ENCODE measurements at regions not wholly inside any gene's neighbourhood (a gene's known extent, or its start where the extent isn't known, plus 50 kb on each side); places are given as distances from the start of the nearest gene placed in this dataset.
A peak's percentile ranks its signal among the peaks of the same experiment; 100 is the strongest.

DNA sequence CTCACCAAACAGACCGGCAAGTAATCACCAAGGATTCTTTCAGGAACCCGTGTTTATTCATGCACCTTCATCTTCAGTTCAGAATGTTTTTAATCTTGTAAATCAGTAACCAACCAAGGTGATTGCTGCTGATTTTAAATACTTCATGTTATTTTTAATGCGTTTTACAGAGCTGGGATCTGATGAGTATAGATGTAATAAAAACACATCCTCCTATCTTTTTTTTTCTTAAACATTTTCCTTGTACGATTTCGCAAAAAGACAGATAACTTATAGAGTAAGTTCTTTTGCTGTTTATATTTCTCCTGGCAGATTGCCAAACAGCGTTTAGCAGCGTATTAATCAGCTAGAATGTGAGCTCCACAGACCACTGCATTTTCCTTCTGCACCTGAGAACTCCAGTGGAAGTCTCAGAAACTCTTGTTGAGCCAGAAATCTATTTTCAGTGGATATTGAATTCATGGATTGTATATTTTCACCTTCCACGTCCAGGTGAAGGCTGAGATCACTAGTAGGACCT lies 397.8 kb upstream of the NRP1 start:
- no peaks in the 10 kb centered on the region for H3K27me3 ChIP-seq (ENCODE audit: control insufficient read depth, insufficient read depth, low read length)
- H3K36me3 ChIP-seq (ENCODE audit: control insufficient read depth, insufficient read depth, low read length): no peaks in the 10 kb centered on the region
- H3K9ac ChIP-seq (ENCODE audit: insufficient read depth, low read length): no peak overlapping the region
- no peak overlapping the region for H3K27ac ChIP-seq (ENCODE audit: insufficient read depth, low read length)
- DNase-seq (ENCODE audit: low read depth in 2 of 2): peak in 1 of 2 donors; percentile 86
- H3K9me3 ChIP-seq (ENCODE audit: control insufficient read depth, insufficient read depth, low read depth, low read length): no peaks in the 10 kb centered on the region
- no peaks in the 10 kb centered on the region for H3K4me1 ChIP-seq (ENCODE audit: control insufficient read depth, extremely low read depth, insufficient read depth, low read length)
- no peak for TF ChIP-seq EZH2 (IDR thresholded peaks at IDR 0.05; ENCODE audit: low read length, missing control alignments)
- TF ChIP-seq, protein P1, sequence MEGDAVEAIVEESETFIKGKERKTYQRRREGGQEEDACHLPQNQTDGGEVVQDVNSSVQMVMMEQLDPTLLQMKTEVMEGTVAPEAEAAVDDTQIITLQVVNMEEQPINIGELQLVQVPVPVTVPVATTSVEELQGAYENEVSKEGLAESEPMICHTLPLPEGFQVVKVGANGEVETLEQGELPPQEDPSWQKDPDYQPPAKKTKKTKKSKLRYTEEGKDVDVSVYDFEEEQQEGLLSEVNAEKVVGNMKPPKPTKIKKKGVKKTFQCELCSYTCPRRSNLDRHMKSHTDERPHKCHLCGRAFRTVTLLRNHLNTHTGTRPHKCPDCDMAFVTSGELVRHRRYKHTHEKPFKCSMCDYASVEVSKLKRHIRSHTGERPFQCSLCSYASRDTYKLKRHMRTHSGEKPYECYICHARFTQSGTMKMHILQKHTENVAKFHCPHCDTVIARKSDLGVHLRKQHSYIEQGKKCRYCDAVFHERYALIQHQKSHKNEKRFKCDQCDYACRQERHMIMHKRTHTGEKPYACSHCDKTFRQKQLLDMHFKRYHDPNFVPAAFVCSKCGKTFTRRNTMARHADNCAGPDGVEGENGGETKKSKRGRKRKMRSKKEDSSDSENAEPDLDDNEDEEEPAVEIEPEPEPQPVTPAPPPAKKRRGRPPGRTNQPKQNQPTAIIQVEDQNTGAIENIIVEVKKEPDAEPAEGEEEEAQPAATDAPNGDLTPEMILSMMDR (conservative IDR thresholded peaks at IDR 0.05 in 1 of 2, IDR thresholded peaks at IDR 0.05 in 1 of 2; ENCODE audit: low read depth in 1 of 2, low read length in 2 of 2): no peak
- H3K4me2 ChIP-seq (ENCODE audit: extremely low read depth, insufficient read depth, low read length): no peak overlapping the region
- H3K4me3 ChIP-seq (replicated peaks in 1 of 4; ENCODE audit: control extremely low read depth in 1 of 4, insufficient read depth in 1 of 4, low read depth in 3 of 4, low read length in 4 of 4): no peak overlapping the region
- no peak overlapping the region for H2AFZ ChIP-seq (ENCODE audit: low read length)
- H4K20me1 ChIP-seq (ENCODE audit: control insufficient read depth, extremely low read depth, insufficient read depth, low read length): no peaks in the 10 kb centered on the region
- no peaks in the 10 kb centered on the region for H3K79me2 ChIP-seq (ENCODE audit: control insufficient read depth, insufficient read depth, low read length)

DNA sequence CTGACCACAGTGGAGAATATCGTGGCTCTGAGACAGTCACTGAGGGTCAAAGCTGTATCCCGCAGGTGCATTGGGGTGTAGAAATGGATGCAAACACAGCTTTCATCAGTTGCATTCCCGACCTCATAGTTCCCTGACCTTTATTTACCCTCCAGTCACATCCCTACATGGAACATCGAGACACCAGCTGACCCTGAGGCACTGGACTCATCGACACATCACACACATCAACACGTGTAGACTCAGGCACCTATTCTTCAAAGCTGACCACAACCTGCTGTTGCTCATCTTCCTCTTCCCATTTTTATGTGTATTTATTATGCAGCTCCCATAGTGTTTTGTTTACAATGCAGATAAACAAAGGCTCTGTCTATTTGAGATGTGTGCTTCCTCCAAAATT lies 396.9 kb upstream of the NRP1 start:
- DNase-seq (ENCODE audit: low read depth in 2 of 2): no peak
- TF ChIP-seq, protein P1 (conservative IDR thresholded peaks at IDR 0.05 in 1 of 2, IDR thresholded peaks at IDR 0.05 in 1 of 2; ENCODE audit: low read depth in 1 of 2, low read length in 2 of 2): no peak
- no peak for TF ChIP-seq EZH2 (IDR thresholded peaks at IDR 0.05; ENCODE audit: low read length, missing control alignments)
- H3K36me3 ChIP-seq (ENCODE audit: control insufficient read depth, insufficient read depth, low read length): no peaks in the 10 kb centered on the region

DNA sequence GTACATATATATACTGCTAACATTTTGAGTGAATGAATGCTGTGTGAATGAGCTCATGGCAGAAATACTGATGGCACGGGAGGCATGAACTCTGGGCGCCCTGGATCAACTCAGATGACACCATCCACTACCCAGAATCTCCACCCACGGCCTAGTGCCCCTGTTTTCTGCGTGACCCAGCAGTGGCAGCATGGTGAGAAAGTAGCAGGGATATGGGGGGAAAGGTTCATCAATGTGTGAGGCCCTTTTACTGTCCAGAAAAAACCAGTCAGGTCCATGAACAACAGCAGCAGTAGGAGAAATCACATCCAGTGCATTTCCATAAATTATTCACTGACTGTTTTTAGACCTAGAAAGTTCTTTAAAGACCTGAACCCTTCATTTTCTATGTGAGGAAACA lies 391.0 kb upstream of the NRP1 start:
- Histone ChIP-seq H3K9me3 (ENCODE audit: control insufficient read depth, insufficient read depth, low read depth, low read length) (no peaks in the 10 kb centered on the region), H3K9ac (ENCODE audit: insufficient read depth, low read length) (no peak overlapping the region), H3K4me1 (ENCODE audit: control insufficient read depth, extremely low read depth, insufficient read depth, low read length) (no peaks in the 10 kb centered on the region), H3K36me3 (ENCODE audit: control insufficient read depth, insufficient read depth, low read length) (no peaks in the 10 kb centered on the region), H3K4me3 (replicated peaks in 1 of 4; ENCODE audit: control extremely low read depth in 1 of 4, insufficient read depth in 1 of 4, low read depth in 3 of 4, low read length in 4 of 4) (no peak overlapping the region), H4K20me1 (ENCODE audit: control insufficient read depth, extremely low read depth, insufficient read depth, low read length) (no peaks in the 10 kb centered on the region), H3K79me2 (ENCODE audit: control insufficient read depth, insufficient read depth, low read length) (no peaks in the 10 kb centered on the region), H3K4me2 (ENCODE audit: extremely low read depth, insufficient read depth, low read length) (no peak overlapping the region), H3K27ac (ENCODE audit: insufficient read depth, low read length) (no peak overlapping the region), H2AFZ (ENCODE audit: low read length) (no peak overlapping the region), H3K27me3 (ENCODE audit: control insufficient read depth, insufficient read depth, low read length) (no peaks in the 10 kb centered on the region)
- no peak for TF ChIP-seq EZH2 (IDR thresholded peaks at IDR 0.05; ENCODE audit: low read length, missing control alignments)
- TF ChIP-seq, protein P1 (conservative IDR thresholded peaks at IDR 0.05 in 1 of 2, IDR thresholded peaks at IDR 0.05 in 1 of 2; ENCODE audit: low read depth in 1 of 2, low read length in 2 of 2): no peak
- no peak for DNase-seq (ENCODE audit: low read depth in 2 of 2)

More for the DNA sequence above, 396.9 kb upstream of the NRP1 start:
- no peak overlapping the region for H3K27ac ChIP-seq (ENCODE audit: insufficient read depth, low read length)
- H3K9me3 ChIP-seq (ENCODE audit: control insufficient read depth, insufficient read depth, low read depth, low read length): no peaks in the 10 kb centered on the region
- no peaks in the 10 kb centered on the region for H3K27me3 ChIP-seq (ENCODE audit: control insufficient read depth, insufficient read depth, low read length)
- H2AFZ ChIP-seq (ENCODE audit: low read length): no peak overlapping the region
- no peak overlapping the region for H3K4me2 ChIP-seq (ENCODE audit: extremely low read depth, insufficient read depth, low read length)
- H4K20me1 ChIP-seq (ENCODE audit: control insufficient read depth, extremely low read depth, insufficient read depth, low read length): no peaks in the 10 kb centered on the region
- no peak overlapping the region for H3K4me3 ChIP-seq (replicated peaks in 1 of 4; ENCODE audit: control extremely low read depth in 1 of 4, insufficient read depth in 1 of 4, low read depth in 3 of 4, low read length in 4 of 4)
- no peak overlapping the region for H3K9ac ChIP-seq (ENCODE audit: insufficient read depth, low read length)
- no peaks in the 10 kb centered on the region for H3K4me1 ChIP-seq (ENCODE audit: control insufficient read depth, extremely low read depth, insufficient read depth, low read length)
- H3K79me2 ChIP-seq (ENCODE audit: control insufficient read depth, insufficient read depth, low read length): no peaks in the 10 kb centered on the region
